RWPE2 (cell line): ENCODE measurements at regions not wholly inside any gene's neighbourhood (a gene's known extent, or its start where the extent isn't known, plus 50 kb on each side); places are given as distances from the start of the nearest gene placed in this dataset.
A peak's percentile ranks its signal among the peaks of the same experiment; 100 is the strongest.
"Not testable (repeated sequence)": the region's sequence is repeated elsewhere in the genome, so short reads cannot be mapped to it uniquely, and the experiment has no call there.

Experiments
- ATAC-seq: fragments of 200-7000 bp; cut with Tn5 transposase; 3 replicates; pipeline ENCODE4 v1.9.1; 2021; ENCODE audit warnings: low read depth
- DNase-seq: peaks from one replicate; pipeline ENCODE4 v3.0.0-alpha.2; 2020; ENCODE audit warnings: low spot score
- H3K27ac ChIP-seq: fragments of 450-650 bp; 2 replicates; pipeline ENCODE4 v1.5.1; 2017; ENCODE audit warnings: mild to moderate bottlenecking; ENCODE audit not compliant: poor library complexity, severe bottlenecking
- H3K27me3 ChIP-seq: fragments of 250-450 bp; sonication (Bioruptor Pico); 2 replicates; pipeline ENCODE4 v1.5.1; 2021; ENCODE audit warnings: mild to moderate bottlenecking, moderate library complexity; ENCODE audit not compliant: insufficient read depth, poor library complexity, severe bottlenecking
- H3K36me3 ChIP-seq: fragments of 250-450 bp; sonication (Bioruptor Pico); 2 replicates; pipeline ENCODE4 v1.5.1; 2020; ENCODE audit warnings: low read depth, mild to moderate bottlenecking, moderate library complexity
- H3K4me1 ChIP-seq: fragments of 250-450 bp; sonication (Bioruptor Pico); 2 replicates; pipeline ENCODE4 v1.5.1; 2021; ENCODE audit warnings: mild to moderate bottlenecking, moderate library complexity; ENCODE audit not compliant: insufficient read depth, poor library complexity, severe bottlenecking
- H3K4me3 ChIP-seq: fragments of 250-450 bp; sonication (Bioruptor Pico); 2 replicates; pipeline ENCODE4 v1.5.1; 2021; ENCODE audit warnings: mild to moderate bottlenecking, moderate library complexity; ENCODE audit not compliant: severe bottlenecking
- H3K9me3 ChIP-seq: fragments of 250-450 bp; sonication (Bioruptor Pico); 2 replicates; pipeline ENCODE4 v1.5.1; 2021; ENCODE audit warnings: mild to moderate bottlenecking, moderate library complexity; ENCODE audit not compliant: severe bottlenecking
- TF ChIP-seq, protein P1 (sequence below): fragments of 450-650 bp; IDR thresholded peaks from one replicate; pipeline ENCODE4 v1.5.1; 2017; ENCODE audit warnings: mild to moderate bottlenecking, moderate library complexity; ENCODE audit not compliant: poor library complexity, severe bottlenecking

DNA sequence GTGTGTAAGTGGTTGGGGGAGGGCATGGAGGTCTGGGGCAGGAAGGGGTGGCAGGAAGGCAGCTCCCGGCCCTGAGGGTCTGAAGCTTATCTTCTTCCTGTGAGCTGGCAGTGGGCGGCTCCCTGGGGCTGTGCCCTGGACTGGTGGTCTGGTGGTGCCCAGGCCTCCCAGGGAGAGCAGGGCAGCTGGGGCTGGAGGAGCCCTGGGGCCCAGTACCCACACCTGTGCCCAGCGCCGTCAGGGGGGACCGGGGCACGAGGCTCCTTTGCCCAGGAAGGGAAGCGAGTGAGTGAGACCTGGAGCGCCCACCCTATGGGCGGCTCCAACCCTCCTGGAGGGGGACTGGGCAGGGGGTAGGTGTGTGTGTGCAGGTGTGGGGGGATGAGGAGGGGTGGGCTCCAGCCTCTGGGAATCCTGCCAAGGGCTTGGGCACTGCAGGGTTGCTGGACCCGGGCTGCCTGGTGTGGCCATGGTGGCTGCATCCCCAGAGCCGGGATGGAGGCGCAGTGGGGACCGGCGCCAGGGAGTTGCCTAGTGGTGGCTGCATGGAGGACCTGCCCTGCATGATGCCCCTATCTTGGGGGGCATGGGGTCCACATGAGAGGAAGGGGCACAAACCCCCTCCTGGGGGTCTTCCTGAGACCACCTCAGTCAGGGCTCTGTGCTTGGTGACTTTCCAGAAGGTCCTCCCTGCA is 353.6 kb downstream of the TMEM121 start:
- peaks cover 3% of the 10 kb centered on the region for H3K9me3 ChIP-seq
- peak; percentile 63 for DNase-seq

DNA sequence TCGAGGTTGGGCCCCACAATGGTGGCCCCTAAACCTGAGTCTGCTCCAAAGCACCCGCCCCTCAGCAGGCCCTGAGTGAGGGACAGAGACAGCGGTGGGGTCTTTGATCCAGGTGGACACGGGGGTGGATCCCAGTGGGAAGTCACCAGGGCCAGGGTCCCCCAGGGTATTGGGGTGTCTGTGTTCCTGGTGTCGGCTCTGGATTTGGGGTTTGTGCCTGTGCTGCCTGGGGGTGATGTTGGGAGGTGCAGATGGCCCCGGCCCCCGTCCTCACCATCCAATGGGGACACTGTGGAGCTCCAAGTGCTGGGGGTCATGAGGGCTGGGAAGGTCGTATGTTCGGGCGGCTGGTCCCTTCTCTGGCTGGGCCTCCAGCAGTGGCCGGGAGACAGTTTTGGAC is 354.2 kb downstream of the TMEM121 start:
- Histone ChIP-seq H3K36me3 (no peaks in the 10 kb centered on the region), H3K4me3 (no peak overlapping the region), H3K4me1 (no peaks in the 10 kb centered on the region), H3K27ac (no peak overlapping the region), H3K27me3 (peaks cover 24% of the 10 kb centered on the region), H3K9me3 (peaks cover 3% of the 10 kb centered on the region)
- TF ChIP-seq, protein P1, sequence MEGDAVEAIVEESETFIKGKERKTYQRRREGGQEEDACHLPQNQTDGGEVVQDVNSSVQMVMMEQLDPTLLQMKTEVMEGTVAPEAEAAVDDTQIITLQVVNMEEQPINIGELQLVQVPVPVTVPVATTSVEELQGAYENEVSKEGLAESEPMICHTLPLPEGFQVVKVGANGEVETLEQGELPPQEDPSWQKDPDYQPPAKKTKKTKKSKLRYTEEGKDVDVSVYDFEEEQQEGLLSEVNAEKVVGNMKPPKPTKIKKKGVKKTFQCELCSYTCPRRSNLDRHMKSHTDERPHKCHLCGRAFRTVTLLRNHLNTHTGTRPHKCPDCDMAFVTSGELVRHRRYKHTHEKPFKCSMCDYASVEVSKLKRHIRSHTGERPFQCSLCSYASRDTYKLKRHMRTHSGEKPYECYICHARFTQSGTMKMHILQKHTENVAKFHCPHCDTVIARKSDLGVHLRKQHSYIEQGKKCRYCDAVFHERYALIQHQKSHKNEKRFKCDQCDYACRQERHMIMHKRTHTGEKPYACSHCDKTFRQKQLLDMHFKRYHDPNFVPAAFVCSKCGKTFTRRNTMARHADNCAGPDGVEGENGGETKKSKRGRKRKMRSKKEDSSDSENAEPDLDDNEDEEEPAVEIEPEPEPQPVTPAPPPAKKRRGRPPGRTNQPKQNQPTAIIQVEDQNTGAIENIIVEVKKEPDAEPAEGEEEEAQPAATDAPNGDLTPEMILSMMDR: no peak
- ATAC-seq (no peak), DNase-seq (peak; percentile 60)

More for the DNA sequence above, 353.6 kb downstream of the TMEM121 start:
- Histone ChIP-seq H3K36me3 (no peaks in the 10 kb centered on the region), H3K4me1 (no peaks in the 10 kb centered on the region), H3K27me3 (peaks cover 24% of the 10 kb centered on the region), H3K27ac (no peak overlapping the region), H3K4me3 (no peak overlapping the region)
- TF ChIP-seq, protein P1: no peak
- no peak for ATAC-seq

GRCh38 chr14:105881021-105881930 is 354.9 kb downstream of the TMEM121 start:
- Histone ChIP-seq H3K36me3 (no peaks in the 10 kb centered on the region), H3K4me1 (no peaks in the 10 kb centered on the region), H3K27me3 (peaks cover 23% of the 10 kb centered on the region), H3K27ac (no peak overlapping the region), H3K9me3 (peaks cover 3% of the 10 kb centered on the region), H3K4me3 (no peak overlapping the region)
- ATAC-seq (no peak), DNase-seq (peak; percentile 63)
- TF ChIP-seq, protein P1: no peak

DNA sequence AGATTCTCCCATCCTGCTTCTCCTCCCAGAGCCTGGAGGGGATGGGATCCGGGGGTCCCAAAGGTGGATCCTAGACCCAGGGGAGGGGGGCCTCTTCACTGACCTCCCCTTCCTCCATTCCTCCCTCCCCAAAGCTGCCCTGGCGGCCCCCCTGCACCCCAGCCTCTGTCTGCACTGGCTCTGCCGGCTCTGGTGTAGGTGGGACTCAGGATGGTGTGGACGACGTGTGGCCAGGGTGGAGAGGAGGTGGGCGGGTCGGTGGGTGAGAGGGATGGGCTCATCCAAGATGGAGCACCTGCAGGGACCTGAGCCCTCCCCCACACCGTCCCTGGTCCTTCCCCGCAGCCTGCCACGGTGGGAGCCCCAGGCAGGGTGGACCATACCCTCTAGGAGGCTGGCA is 355.6 kb downstream of the TMEM121 start:
- not testable (repeated sequence) for ATAC-seq, H3K9me3 ChIP-seq, H3K4me3 ChIP-seq, H3K4me1 ChIP-seq, H3K36me3 ChIP-seq, H3K27ac ChIP-seq
- H3K27me3 ChIP-seq: peaks cover 18% of the 10 kb centered on the region
- peak; percentile 32 for DNase-seq

DNA sequence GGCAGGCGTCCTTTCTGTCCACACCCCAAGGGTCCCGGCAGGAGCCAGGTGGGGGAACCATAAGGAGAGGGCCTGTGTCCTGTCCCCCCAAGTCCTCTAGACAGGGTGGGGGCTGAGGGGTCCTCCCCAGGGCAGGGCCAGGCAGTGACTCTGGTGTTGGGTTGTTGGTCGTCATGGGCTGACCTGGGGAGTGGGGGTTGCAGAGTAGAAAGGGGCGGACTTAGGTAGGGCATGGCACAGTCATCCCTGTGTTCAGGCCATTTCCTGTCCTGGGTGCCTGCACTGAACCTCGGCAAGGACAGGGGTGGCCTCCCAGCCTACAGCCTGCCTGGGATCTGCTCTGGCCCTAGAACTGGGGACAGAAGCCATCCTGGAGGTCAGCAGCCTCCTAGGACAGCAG is 356.2 kb downstream of the TMEM121 start:
- TF ChIP-seq, protein P1: no peak
- DNase-seq: peak; percentile 37
- Histone ChIP-seq H3K9me3 (peaks cover 3% of the 10 kb centered on the region), H3K4me1 (no peaks in the 10 kb centered on the region), H3K4me3 (no peak overlapping the region), H3K27me3 (peaks cover 14% of the 10 kb centered on the region), H3K36me3 (no peaks in the 10 kb centered on the region), H3K27ac (no peak overlapping the region)
- ATAC-seq: no peak
